Subcutaneous abdominal adipose tissue (tissue), 5 donors: ENCODE measurements at regions not wholly inside any gene's neighbourhood (a gene's known extent, or its start where the extent isn't known, plus 50 kb on each side); places are given as distances from the start of the nearest gene placed in this dataset.

ENCODE experiments used
- H3K27ac ChIP-seq: one replicate; pipeline ENCODE4 v1.7.0; 2013; ENCODE audit warnings: low read depth, mild to moderate bottlenecking, inconsistent platforms, low read length, moderate library complexity
- H3K27me3 ChIP-seq, 5 donors: one replicate each; pipeline ENCODE4 v1.7.0; 2013; ENCODE audit warnings: low read length in 5 of 5, inconsistent platforms in 1 of 5; ENCODE audit not compliant: control insufficient read depth in 5 of 5, insufficient read depth in 4 of 5
- H3K36me3 ChIP-seq, 5 donors: one replicate each; pipeline ENCODE4 v1.7.0; 2013; ENCODE audit warnings: low read length in 5 of 5; ENCODE audit not compliant: control insufficient read depth in 5 of 5, insufficient read depth in 5 of 5
- H3K4me1 ChIP-seq, 5 donors: one replicate each; pipeline ENCODE4 v1.7.0; 2013; ENCODE audit warnings: low read length in 5 of 5, mild to moderate bottlenecking in 3 of 5, moderate library complexity in 1 of 5; ENCODE audit not compliant: control insufficient read depth in 5 of 5, insufficient read depth in 5 of 5
- H3K4me3 ChIP-seq, 5 donors: one replicate each; pipeline ENCODE4 v1.7.0; 2013; ENCODE audit warnings: low read length in 5 of 5, low read depth in 1 of 5
- H3K9ac ChIP-seq, 5 donors: one replicate each; pipeline ENCODE4 v1.7.0; 2013; ENCODE audit warnings: low read length in 5 of 5, mild to moderate bottlenecking in 4 of 5, moderate library complexity in 3 of 5
- H3K9me3 ChIP-seq, 5 donors: one replicate each; pipeline ENCODE4 v1.7.0; 2013; ENCODE audit warnings: low read length in 5 of 5; ENCODE audit not compliant: control insufficient read depth in 5 of 5
- donor health status: healthy.
- donor health status: healthy.
- donor health status: healthy.
- donor health status: healthy.
- donor health status: healthy.

- Histone ChIP-seq H3K9ac (no peak overlapping the region), H3K9me3 (peaks cover 0 to 6% (median 3%) of the 10 kb centered on the region in 5 donors), H3K27ac (no peak overlapping the region), H3K27me3 (peaks cover 11 to 40% (median 19%) of the 10 kb centered on the region in 5 donors), H3K4me3 (no peak overlapping the region), H3K4me1 (peaks cover 0 to 30% (median 4%) of the 10 kb centered on the region in 5 donors), H3K36me3 (no peaks in the 10 kb centered on the region)
Observed at GRCh38 chr11:70526116-70527045, 128.1 kb downstream of the CTTN start.

- H3K4me3 ChIP-seq, result no peak overlapping the region
- peaks cover 0 to 6% (median 3%) of the 10 kb centered on the region in 5 donors for H3K9me3 ChIP-seq
- H3K9ac ChIP-seq, result no peak overlapping the region
- no peak overlapping the region for H3K27ac ChIP-seq
- peaks cover 10 to 34% (median 13%) of the 10 kb centered on the region in 5 donors for H3K27me3 ChIP-seq
- peaks cover 0 to 30% (median 4%) of the 10 kb centered on the region in 5 donors for H3K4me1 ChIP-seq
- H3K36me3 ChIP-seq, result no peaks in the 10 kb centered on the region
Observed at GRCh38 chr11:70527046-70527395, 128.7 kb downstream of the CTTN start.

DNA sequence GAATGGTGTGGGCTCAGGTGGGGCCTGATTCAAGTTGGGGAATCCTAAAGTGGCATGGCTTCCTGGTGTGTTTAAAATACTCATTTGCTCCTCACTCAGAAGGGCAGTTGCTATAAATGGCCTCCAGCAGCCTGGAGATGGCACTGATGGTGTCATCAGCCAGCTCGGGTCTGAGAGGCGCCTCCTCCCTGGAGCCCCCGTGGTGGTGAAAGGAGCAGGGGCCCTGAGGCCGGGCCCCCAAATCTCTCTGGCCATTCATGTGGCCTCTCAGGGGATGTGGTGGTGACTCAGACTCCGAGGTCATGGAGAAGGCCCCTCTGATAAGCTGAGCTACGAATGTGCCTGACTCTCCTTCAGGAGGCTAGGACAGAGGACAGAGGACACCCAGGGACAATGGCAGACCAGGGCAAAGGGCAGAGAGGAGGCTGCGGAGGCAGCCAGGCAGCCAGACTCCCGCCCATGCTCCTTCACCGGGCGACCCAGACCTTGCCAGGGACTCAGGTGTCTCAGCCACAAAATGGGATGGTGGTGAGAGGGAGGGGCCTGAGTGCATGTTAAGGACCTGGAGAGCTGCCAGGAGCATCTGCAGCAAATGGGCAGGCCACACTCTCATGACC lies 129.2 kb downstream of the CTTN start:
- Histone ChIP-seq H3K27ac (no peak overlapping the region), H3K9me3 (peaks cover 0 to 6% (median 3%) of the 10 kb centered on the region in 5 donors), H3K4me1 (peaks cover 0 to 30% (median 4%) of the 10 kb centered on the region in 5 donors), H3K9ac (no peak overlapping the region), H3K4me3 (no peak overlapping the region), H3K36me3 (no peaks in the 10 kb centered on the region), H3K27me3 (peaks cover 8 to 29% (median 12%) of the 10 kb centered on the region in 5 donors)

DNA sequence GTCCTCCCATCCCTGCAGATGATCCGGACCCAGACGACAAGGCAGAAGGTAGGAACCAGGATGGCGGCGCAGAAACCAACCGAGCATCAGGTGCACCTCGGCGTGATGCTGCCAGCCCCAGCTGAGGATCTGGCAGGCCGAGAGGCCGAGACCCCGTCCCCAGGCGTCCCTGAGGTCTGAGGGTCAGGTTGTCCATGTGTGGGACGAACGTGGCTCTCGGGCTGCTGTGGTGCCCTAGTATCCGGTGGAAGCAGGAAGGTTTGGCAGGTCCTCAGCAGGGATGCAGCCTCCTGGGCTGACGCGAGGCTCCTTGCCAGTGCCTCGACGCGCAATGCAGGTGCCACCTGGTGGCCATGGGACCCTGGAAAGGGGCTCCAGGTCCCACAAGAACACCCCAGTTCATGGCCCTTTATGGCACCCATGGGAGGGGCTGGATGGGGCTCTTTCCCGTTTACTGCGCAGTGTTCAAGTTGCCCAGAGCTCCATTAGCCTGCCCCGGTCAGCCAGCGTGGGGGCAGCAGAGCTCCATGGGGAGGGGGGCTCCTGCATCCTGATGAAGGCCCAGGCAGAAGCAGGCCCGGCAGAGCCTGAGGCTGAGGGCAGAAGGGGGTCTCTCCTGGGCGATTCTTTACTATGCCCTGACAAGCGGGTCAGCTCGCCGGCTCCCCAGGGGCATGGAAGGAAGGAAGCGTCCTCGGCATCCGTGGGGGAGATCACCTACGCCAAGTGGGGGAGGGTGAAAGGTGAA lies 129.9 kb downstream of the CTTN start:
- peaks cover 0 to 28% (median 4%) of the 10 kb centered on the region in 5 donors for H3K4me1 ChIP-seq
- H3K27me3 ChIP-seq, result peaks cover under 1 to 22% (median 7%) of the 10 kb centered on the region in 5 donors
- no peak overlapping the region for H3K4me3 ChIP-seq
- H3K9me3 ChIP-seq, result peaks cover 0 to 6% (median 3%) of the 10 kb centered on the region in 5 donors
- no peak overlapping the region for H3K9ac ChIP-seq
- no peaks in the 10 kb centered on the region for H3K36me3 ChIP-seq
- no peak overlapping the region for H3K27ac ChIP-seq

DNA sequence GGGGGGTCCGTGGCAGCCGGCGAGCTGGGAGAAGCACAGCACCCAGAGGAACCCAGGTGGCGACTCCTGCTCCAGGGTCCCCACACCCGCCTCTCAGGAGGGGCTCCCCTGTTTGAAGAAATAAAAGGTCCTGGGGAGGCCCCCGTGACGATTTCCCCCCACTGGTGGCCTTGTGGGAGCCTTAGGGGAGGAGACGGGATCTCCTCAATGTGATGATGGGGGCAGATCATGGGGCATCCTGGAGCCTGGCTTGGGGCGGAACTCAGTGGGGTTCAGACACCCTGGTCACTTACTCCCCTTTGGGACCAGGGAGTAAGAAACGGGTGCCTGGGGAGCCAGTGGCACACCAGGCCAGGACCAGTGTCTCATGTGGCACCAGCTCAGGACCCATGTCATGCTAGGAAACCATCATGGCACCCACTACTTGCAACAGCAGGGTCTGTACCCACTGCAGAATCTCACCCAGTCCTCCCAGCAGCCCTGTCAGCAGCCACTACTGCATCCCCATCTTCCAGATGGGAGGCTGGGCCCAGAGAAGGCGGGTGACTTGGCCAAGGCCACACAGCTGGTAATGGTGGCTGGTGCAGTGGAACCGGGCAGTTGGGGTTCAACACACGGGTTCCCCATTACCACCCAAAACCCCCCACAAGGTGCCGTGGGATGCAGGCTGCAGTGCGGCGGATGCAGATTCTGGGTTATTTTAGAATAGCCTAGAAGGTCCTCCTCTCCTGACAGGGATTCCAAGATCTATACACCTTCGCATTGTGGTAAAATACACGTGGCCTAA lies 130.7 kb downstream of the CTTN start:
- H3K27ac ChIP-seq, result no peak overlapping the region

DNA sequence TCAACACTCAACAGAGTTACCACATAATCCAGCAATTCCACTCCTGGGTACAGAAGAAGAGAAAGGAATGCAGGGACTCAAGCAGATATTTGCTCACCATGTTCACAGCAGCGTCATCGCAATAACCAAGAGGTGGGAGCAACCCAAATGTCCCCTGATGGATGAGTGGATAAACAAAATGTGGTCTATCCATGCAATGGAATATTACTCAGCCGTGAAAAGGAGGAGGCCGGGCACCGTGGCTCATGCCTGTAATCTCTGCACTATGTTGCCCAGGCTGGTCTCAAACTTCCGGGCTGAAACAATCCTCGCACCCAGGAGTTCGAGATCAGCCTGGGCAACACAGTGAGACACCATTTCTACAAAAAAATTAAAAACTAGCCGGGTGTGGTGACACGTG lies 131.7 kb downstream of the CTTN start:
- Histone ChIP-seq H3K36me3 (no peaks in the 10 kb centered on the region), H3K9ac (no peak overlapping the region), H3K27me3 (peaks cover 0 to 11% (median 5%) of the 10 kb centered on the region in 5 donors), H3K9me3 (peaks cover 0 to 13% (median 7%) of the 10 kb centered on the region in 5 donors), H3K4me1 (peaks cover 0 to 12% (median 4%) of the 10 kb centered on the region in 5 donors), H3K27ac (no peak overlapping the region), H3K4me3 (no peak overlapping the region)

More for the DNA sequence above, 130.7 kb downstream of the CTTN start:
- Histone ChIP-seq H3K27me3 (peaks cover 0 to 14% (median 5%) of the 10 kb centered on the region in 5 donors), H3K4me3 (no peak overlapping the region), H3K36me3 (no peaks in the 10 kb centered on the region), H3K9me3 (peaks cover 0 to 6% (median 3%) of the 10 kb centered on the region in 5 donors), H3K9ac (no peak overlapping the region), H3K4me1 (peaks cover 0 to 21% (median 4%) of the 10 kb centered on the region in 5 donors)

DNA sequence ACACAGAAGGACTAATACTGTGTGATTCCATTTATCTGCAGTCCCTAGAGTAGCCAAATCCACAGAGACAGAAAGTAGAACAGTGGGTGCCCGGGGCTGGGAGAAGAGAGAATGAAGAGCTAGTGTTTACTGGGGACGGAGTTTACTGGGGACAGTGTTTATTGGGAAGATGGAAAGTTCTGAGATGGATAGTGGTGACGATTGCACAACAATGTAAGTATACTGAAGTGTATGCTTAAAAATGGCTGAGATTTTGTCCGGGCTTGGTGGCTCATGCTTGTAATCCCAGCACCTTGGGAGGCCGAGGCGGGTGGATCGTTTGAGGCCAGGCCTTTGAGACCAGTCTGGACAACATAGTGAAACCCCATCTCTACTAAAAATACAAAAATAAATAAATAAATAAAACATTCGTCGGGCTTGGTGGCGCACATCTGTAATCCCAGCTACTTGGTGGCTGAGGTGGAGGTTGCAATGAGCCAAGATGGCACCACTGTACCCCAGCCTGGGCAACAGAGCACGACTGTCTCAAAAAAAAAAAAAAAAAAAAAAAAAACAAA lies 132.4 kb downstream of the CTTN start:
- no peak overlapping the region for H3K9ac ChIP-seq
- peaks cover 0 to 14% (median 7%) of the 10 kb centered on the region in 5 donors for H3K9me3 ChIP-seq
- H3K27ac ChIP-seq, result no peak overlapping the region
- H3K36me3 ChIP-seq, result no peaks in the 10 kb centered on the region
- peaks cover 0 to 12% (median 4%) of the 10 kb centered on the region in 5 donors for H3K4me1 ChIP-seq
- no peak overlapping the region for H3K4me3 ChIP-seq
- peaks cover 0 to 14% (median under 1%) of the 10 kb centered on the region in 5 donors for H3K27me3 ChIP-seq

DNA sequence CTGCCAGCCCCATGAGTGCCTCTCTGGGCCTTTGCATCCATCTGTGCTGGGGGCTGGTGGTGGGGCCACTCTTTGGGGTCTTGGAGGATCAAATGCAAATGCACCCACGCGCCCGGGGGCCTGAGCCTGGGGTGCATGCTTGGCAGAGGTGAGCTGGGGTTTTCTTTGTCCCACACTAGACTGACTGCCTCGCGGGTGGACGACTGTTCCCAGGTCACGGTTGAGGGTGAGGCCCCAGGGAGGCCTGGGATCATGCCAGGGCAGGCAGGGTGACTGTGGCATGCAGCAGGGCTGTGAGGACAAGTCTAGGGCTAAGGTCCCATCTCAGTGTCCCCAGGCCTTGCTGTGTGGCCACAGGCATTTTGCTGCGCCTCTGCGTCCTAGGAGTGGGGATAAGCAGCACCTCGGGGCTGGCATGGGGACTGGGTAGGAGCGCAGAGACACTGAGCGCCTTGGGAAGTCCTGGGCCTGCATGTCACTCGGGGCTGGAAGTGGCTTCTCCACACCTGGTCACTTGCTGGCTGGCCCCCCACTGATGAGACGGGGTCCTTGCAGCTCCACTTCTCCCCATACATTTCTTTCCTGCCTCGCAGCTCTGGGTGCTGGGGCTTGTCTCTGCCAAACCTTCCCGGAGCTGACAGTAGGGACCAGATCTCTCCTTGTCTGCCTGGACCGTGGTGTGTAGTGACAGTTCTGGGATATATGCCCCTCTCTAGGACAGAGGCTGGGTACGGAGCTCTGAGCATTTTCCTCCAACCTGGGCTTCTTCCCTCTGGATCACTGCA lies 133.1 kb downstream of the CTTN start:
- Histone ChIP-seq H3K4me1 (peaks cover 0 to 12% (median 4%) of the 10 kb centered on the region in 5 donors), H3K27me3 (peaks cover 0 to 17% (median 4%) of the 10 kb centered on the region in 5 donors), H3K9ac (no peak overlapping the region), H3K4me3 (no peak overlapping the region), H3K9me3 (peaks cover 0 to 14% (median 7%) of the 10 kb centered on the region in 5 donors), H3K27ac (no peak overlapping the region), H3K36me3 (no peaks in the 10 kb centered on the region)
